GM12878 (cell line): ENCODE measurements at regions not wholly inside any gene's neighbourhood (a gene's known extent, or its start where the extent isn't known, plus 50 kb on each side); places are given as distances from the start of the nearest gene placed in this dataset.

Experiments used
- ATF2 ChIP-seq: IDR thresholded peaks from 2 replicates; pipeline ENCODE4 v1.6.1; 2012; ENCODE audit warnings: low read length, inconsistent platforms
- CBX3 ChIP-seq: fragments of 200-600 bp; sonication (generic); IDR thresholded peaks from 2 replicates; pipeline ENCODE4 v1.6.1; 2016; ENCODE audit warnings: low read depth, borderline replicate concordance
- CHD4 ChIP-seq: fragments of 200-600 bp; sonication (generic); IDR thresholded peaks from 2 replicates; pipeline ENCODE4 v1.6.1; 2016; ENCODE audit warnings: mild to moderate bottlenecking
- CTCF ChIP-seq, 3 experiments: IDR thresholded peaks in 2 of 3; conservative IDR thresholded peaks in 1 of 3; 2 replicates each; pipeline ENCODE4 v1.5.1; 2011; ENCODE audit warnings: low read depth in 3 of 3, low read length in 3 of 3, mild to moderate bottlenecking in 3 of 3, control low read depth in 2 of 3, moderate library complexity in 2 of 3, inconsistent platforms in 1 of 3, mixed read lengths in 1 of 3; ENCODE audit not compliant: control insufficient read depth in 2 of 3, insufficient read depth in 1 of 3; ENCODE audit errors: extremely low read depth in 1 of 3
- EZH2 ChIP-seq: IDR thresholded peaks from 2 replicates; pipeline ENCODE4 v1.6.1; 2012; ENCODE audit warnings: low read depth, mild to moderate bottlenecking, control low read depth, inconsistent platforms, low read length, borderline replicate concordance; ENCODE audit not compliant: control insufficient read depth
- GABPA ChIP-seq: IDR thresholded peaks from 2 replicates; pipeline ENCODE4 v1.6.1; 2014; ENCODE audit warnings: antibody characterized with exemption, low read depth, mild to moderate bottlenecking, inconsistent platforms
- RAD21 ChIP-seq: IDR thresholded peaks from 2 replicates; pipeline ENCODE4 v1.6.1; 2011; ENCODE audit warnings: mild to moderate bottlenecking, low read depth, low read length, moderate library complexity; ENCODE audit not compliant: insufficient read depth
- RCOR1 ChIP-seq: conservative IDR thresholded peaks from 2 replicates; pipeline ENCODE4 v1.6.1; 2012; ENCODE audit warnings: low read depth, low read length, improper control_type of control experiment
- REST ChIP-seq: IDR thresholded peaks from 2 replicates; pipeline ENCODE4 v1.6.1; 2012; ENCODE audit warnings: mild to moderate bottlenecking, low read depth, low read length
- RFX5 ChIP-seq: IDR thresholded peaks from 2 replicates; pipeline ENCODE4 v1.6.1; 2011; ENCODE audit warnings: low read depth, low read length, improper control_type of control experiment
- TCF7 ChIP-seq: IDR thresholded peaks from 2 replicates; pipeline ENCODE4 v1.6.1; 2014; ENCODE audit warnings: antibody characterized with exemption, borderline replicate concordance

- no peak for TF ChIP-seq EZH2
- no peak for TF ChIP-seq REST
- no peak for TF ChIP-seq ATF2
- no peak for TF ChIP-seq RCOR1
- no peak for TF ChIP-seq TCF7
- TF ChIP-seq RFX5: no peak
- TF ChIP-seq CBX3: no peak
- TF ChIP-seq GABPA: no peak
- TF ChIP-seq RAD21: no peak
- no peak for TF ChIP-seq CTCF (IDR thresholded peaks at IDR 0.05 in 2 of 3, conservative IDR thresholded peaks at IDR 0.05 in 1 of 3; ENCODE audit: control insufficient read depth in 2 of 3, extremely low read depth in 1 of 3, insufficient read depth in 1 of 3, low read depth in 3 of 3, low read length in 3 of 3)
- no peak for TF ChIP-seq CHD4
These were observed 664.5 kb upstream of the SALL1 start for GRCh38 chr16:51815523-51815922.
